HepG2 (cell line): ENCODE measurements at regions not wholly inside any gene's neighbourhood (a gene's known extent, or its start where the extent isn't known, plus 50 kb on each side); places are given as distances from the start of the nearest gene placed in this dataset.

Experiments
- ATAC-seq: fragments of 200-7000 bp; cut with Tn5 transposase; 3 replicates; pipeline ENCODE4 v1.9.1; 2020; ENCODE audit warnings: mild to moderate bottlenecking, moderate library complexity
- BruUV-seq: library from RNA; stranded (reverse); fragments of 400-500 nt; replicated peaks from 2 replicates; lab custom pipeline; 2021; lab: Mats Ljungman, UMichigan
- CTCF ChIA-PET: fragments of 300-600 bp; formaldehyde crosslinking; extraction: SDS; loops from one replicate; lab custom pipeline; 2021; ENCODE audit warnings: low total read pairs, inconsistent platforms, low intra/inter-chr PET ratio; lab: Yijun Ruan, JAX
- POLR2A ChIA-PET: fragments of 350-600 bp; sonication (Branson Sonifier 250); formaldehyde crosslinking; loops from one replicate; lab custom pipeline; 2020; ENCODE audit warnings: antibody characterized with exemption, inconsistent platforms; lab: Yijun Ruan, JAX
- DNase-seq: peaks from one replicate; pipeline ENCODE4 v3.0.0-alpha.2; 2015; ENCODE audit warnings: low spot score
- FAIRE-seq: peaks from 3 replicates; lab custom pipeline; 2011; peaks lifted over from hg19 to GRCh38; lab: Jason Lieb, UNC
- H2AFZ ChIP-seq: one replicate; pipeline ENCODE4 v1.6.1; 2011; ENCODE audit warnings: low read length, inconsistent platforms
- H3K27ac ChIP-seq: fragments of 300-600 bp; 3 replicates; pipeline ENCODE4 v1.8.0; 2011; ENCODE audit warnings: mixed run types, mild to moderate bottlenecking, mixed read lengths, low read length, inconsistent platforms; ENCODE audit not compliant: insufficient read depth; ENCODE audit errors: extremely low read length
- H3K27me3 ChIP-seq, 2 experiments: fragments of 200-600 bp in 1 of 2; 2 replicates in 1 of 2; 3 replicates in 1 of 2; pipeline versions ENCODE4 v1.6.0 to v1.8.0; 2011; ENCODE audit warnings: low read length in 2 of 2, mild to moderate bottlenecking in 2 of 2, moderate library complexity in 2 of 2, inconsistent platforms in 1 of 2; ENCODE audit not compliant: insufficient read depth in 2 of 2, control insufficient read depth in 1 of 2
- H3K36me3 ChIP-seq, 2 experiments: fragments of 200-600 bp in 1 of 2; replicated peaks in 1 of 2; 2 replicates in 1 of 2; 3 replicates in 1 of 2; pipeline versions ENCODE4 v1.5.1 to v1.8.0; 2011; ENCODE audit warnings: low read length in 2 of 2, inconsistent platforms in 1 of 2; ENCODE audit not compliant: insufficient read depth in 2 of 2, control insufficient read depth in 1 of 2
- H3K4me1 ChIP-seq: 2 replicates; pipeline ENCODE4 v1.5.1; 2012; ENCODE audit warnings: low read length, inconsistent platforms; ENCODE audit not compliant: insufficient read depth
- H3K4me2 ChIP-seq: 2 replicates; pipeline ENCODE4 v1.6.0; 2011; ENCODE audit warnings: low read depth, low read length, inconsistent platforms
- H3K4me3 ChIP-seq, 3 experiments: fragments of 200-600 bp in 1 of 3; sonication (generic), shearing (Covaris generic) in 1 of 3; replicated peaks in 1 of 3; 2 replicates each; pipeline ENCODE4 v1.5.1; 2011 to 2016; ENCODE audit warnings: low read length in 3 of 3, inconsistent platforms in 2 of 3, low read depth in 2 of 3, mild to moderate bottlenecking in 2 of 3, control low read depth in 1 of 3, mixed read lengths in 1 of 3; ENCODE audit not compliant: insufficient read depth in 1 of 3
- H3K79me2 ChIP-seq: one replicate; pipeline ENCODE4 v1.6.1; 2011; ENCODE audit warnings: low read length, inconsistent platforms; ENCODE audit not compliant: insufficient read depth
- H3K9ac ChIP-seq: 2 replicates; pipeline ENCODE4 v1.6.0; 2011; ENCODE audit warnings: mild to moderate bottlenecking, low read depth, low read length, inconsistent platforms; ENCODE audit not compliant: insufficient read depth
- H3K9me3 ChIP-seq: 2 replicates; pipeline ENCODE4 v1.5.1; 2012; ENCODE audit warnings: mild to moderate bottlenecking, low read length
- H4K20me1 ChIP-seq: 2 replicates; pipeline ENCODE4 v1.6.0; 2011; ENCODE audit warnings: inconsistent platforms, mild to moderate bottlenecking, low read length, moderate library complexity; ENCODE audit not compliant: insufficient read depth
- CREB3 ChIP-seq: sonication (generic); formaldehyde crosslinking; IDR thresholded peaks from 2 replicates; pipeline ENCODE4 v1.5.0; 2020; ENCODE audit warnings: missing genetic modification reagents
- ERF ChIP-seq: IDR thresholded peaks from 2 replicates; pipeline ENCODE4 v1.6.1; 2018; ENCODE audit warnings: missing biosample characterization, missing genetic modification reagents
- SALL1 ChIP-seq: sonication (generic); formaldehyde crosslinking; IDR thresholded peaks from 2 replicates; pipeline ENCODE4 v1.8.0; 2022; ENCODE audit warnings: mild to moderate bottlenecking, missing genetic modification reagents
- SIX4 ChIP-seq: sonication (generic); formaldehyde crosslinking; IDR thresholded peaks from 2 replicates; pipeline ENCODE4 v1.4.0; 2020; ENCODE audit warnings: missing genetic modification reagents
- TEAD3 ChIP-seq: optimal IDR thresholded peaks from 2 replicates; pipeline ENCODE3; 2016; ENCODE audit warnings: borderline replicate concordance
- WGBS: methylation state at CpG from one replicate; pipeline ENCODE4 v1.1.6; 2017; ENCODE audit warnings: low lambda C conversion rate; 5-methylcytosine and 5-hydroxymethylcytosine counted together
- in situ Hi-C: cut with HindIII; loops from 2 replicates; pipeline ENCODE4 v1.10.0; 2017; ENCODE audit warnings: low pct_unique_long_range_greater_than_20kb; ENCODE audit not compliant: extremely low pct_ligation_motif_present
- intact Hi-C: fragments of 100-400 bp; cut with micrococcal nuclease; formaldehyde crosslinking; loops from one replicate; pipeline ENCODE4 v1.10.0; 2022; ENCODE audit not compliant: unreplicated experiment

DNA sequence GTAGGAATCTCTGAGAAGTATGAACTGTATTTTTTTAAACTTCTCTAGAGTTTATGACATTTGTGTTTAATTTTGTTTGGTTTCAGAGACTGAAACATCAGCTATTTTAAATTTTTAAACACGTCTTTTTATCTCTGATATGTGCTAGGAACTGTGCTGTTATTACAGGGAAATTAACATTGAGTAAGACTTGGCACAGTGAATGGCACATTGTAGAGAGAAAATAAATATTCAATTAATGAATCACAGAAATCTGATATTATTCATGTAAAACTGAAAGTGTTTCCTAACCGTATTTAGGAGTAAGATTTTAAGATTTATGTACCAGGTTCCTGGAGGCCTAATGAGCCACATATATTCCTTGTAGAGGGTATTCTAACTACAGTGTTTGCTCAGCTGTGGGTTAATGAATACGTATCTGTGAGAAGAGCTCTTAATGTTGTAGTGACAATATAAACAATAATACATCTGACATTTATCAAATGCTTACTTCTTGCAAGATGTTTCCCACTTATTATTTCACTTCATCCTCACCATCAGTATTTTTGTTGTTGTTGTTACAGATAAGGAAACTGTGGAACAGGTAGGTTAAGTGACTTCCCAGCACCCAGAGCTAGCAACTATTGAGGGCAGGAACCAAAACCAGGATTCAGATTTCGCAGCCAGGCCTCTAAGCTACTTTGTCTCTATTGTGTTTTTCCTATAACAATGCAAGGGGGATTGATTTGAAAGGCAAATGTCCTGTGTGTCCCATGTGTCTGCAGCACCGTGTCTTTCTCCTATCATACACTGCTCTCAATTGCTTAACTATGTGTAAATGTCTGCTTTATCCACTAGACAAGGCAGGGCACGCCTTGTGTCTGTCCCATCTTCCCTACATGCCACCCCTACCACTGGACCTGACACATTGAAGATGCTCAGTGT, 121.1 kb upstream of the FAM9C start (continued):
- TF ChIP-seq SIX4 (CRISPR knock-in tag) = no peak
- no peak for TF ChIP-seq SALL1
- TF ChIP-seq, all 625 proteins: peak for 0

DNA sequence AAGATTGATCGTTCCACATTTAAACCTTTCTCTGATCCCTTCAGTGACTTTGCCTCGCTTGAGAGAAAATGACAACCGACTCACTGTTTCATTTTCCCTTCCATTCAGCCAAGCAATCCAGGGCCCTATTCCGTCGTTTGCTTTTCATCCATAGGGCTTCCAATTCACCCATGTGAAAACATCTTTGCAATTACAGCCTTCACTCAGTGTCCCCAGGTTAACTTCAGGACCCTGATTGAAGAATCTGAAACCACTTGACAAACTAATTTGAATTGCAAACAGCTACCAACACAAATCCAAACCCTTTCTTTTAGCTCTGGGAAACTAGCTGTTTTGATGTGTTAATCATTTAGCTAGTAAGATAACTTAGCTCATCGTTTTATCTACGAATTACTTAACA, 120.2 kb upstream of the FAM9C start:
- WGBS = 3% methylated on average over 7 of the region's 7 CpGs
- no peak for DNase-seq
- Histone ChIP-seq H3K36me3 (no peaks in the 10 kb centered on the region), H2AFZ (no peak overlapping the region), H3K27me3 (no peaks in the 10 kb centered on the region), H3K9ac (no peak overlapping the region)
- FAIRE-seq = peak; percentile 51
- intact Hi-C loops = no loop called here
- TF ChIP-seq CREB3 (CRISPR knock-in tag) = no peak
- no peak for TF ChIP-seq TEAD3 (CRISPR knock-in tag)
- no peak for TF ChIP-seq ERF (CRISPR knock-in tag)
- TF ChIP-seq, all 625 proteins: peak for 0
- H3K79me2 ChIP-seq = no peaks in the 10 kb centered on the region
- no peaks in the 10 kb centered on the region for H4K20me1 ChIP-seq
- BruUV-seq = no TSS peak
- CTCF ChIA-PET = no interaction called here
- in situ Hi-C loops = no loop called here
- no peak overlapping the region for H3K27ac ChIP-seq
- POLR2A ChIA-PET = no interaction called here
- no peak for ATAC-seq
- no peak overlapping the region for H3K4me3 ChIP-seq
- H3K4me1 ChIP-seq = 0 out of 2 replicates have a peak, but pooled peaks cover 6% of the 10 kb centered on the region
- H3K9me3 ChIP-seq = no peaks in the 10 kb centered on the region
- no peak overlapping the region for H3K4me2 ChIP-seq
